ENCODE measurements at regions not wholly inside any gene's neighbourhood (a gene's known extent, or its start where the extent isn't known, plus 50 kb on each side); places are given as distances from the start of the nearest gene placed in this dataset.
A peak's percentile ranks its signal among the peaks of the same experiment; 100 is the strongest.

- Histone ChIP-seq H3K27ac (ENCODE audit: low read depth, low read length) (no peak overlapping the region), H3K4me3 (ENCODE audit: low read depth, low read length) (no peak overlapping the region), H3K27me3 (ENCODE audit: control insufficient read depth, insufficient read depth, low read length) (peaks cover 10% of the 10 kb centered on the region), H3K9me3 (ENCODE audit: control insufficient read depth, insufficient read depth, low read length) (no peaks in the 10 kb centered on the region; the same call in 1 of the 2 replicates)
- DNase-seq (ENCODE audit: low read depth, low spot score), result no peak
- TF ChIP-seq CTCF (IDR thresholded peaks at IDR 0.05; ENCODE audit: low read depth, low read length), result peak; percentile 10; the same call in 1 of the 2 replicates
- ChIA-PET POLR2A (no interaction called here), CTCF (interaction anchor here (3.9 kb wide), 1 partner anchor 22 kb away, joined by 14 read pairs; no protein-coding TSS in a partner anchor)
Observed at GRCh38 chr2:205903549-205904129, 182.3 kb downstream of the INO80D start.

GRCh38 chr2:205902900-205903237, 183.1 kb downstream of the INO80D start:
- no peak for TF ChIP-seq CTCF (IDR thresholded peaks at IDR 0.05; ENCODE audit: low read depth, low read length)
- no peaks in the 10 kb centered on the region; the same call in 1 of the 2 replicates for H3K9me3 ChIP-seq (ENCODE audit: control insufficient read depth, insufficient read depth, low read length)
- H3K27me3 ChIP-seq (ENCODE audit: control insufficient read depth, insufficient read depth, low read length), result peaks cover 8% of the 10 kb centered on the region
- ChIA-PET CTCF (interaction anchor here (3.9 kb wide), 1 partner anchor 23 kb away, joined by 14 read pairs; no protein-coding TSS in a partner anchor), POLR2A (no interaction called here)
- no peak overlapping the region for H3K4me3 ChIP-seq (ENCODE audit: low read depth, low read length)
- no peak overlapping the region for H3K27ac ChIP-seq (ENCODE audit: low read depth, low read length)
- DNase-seq (ENCODE audit: low read depth, low spot score), result no peak

- ChIA-PET CTCF (interaction anchor here (3.9 kb wide), 1 partner anchor 24 kb away, joined by 14 read pairs; no protein-coding TSS in a partner anchor), POLR2A (no interaction called here)
- Histone ChIP-seq H3K4me3 (ENCODE audit: low read depth, low read length) (no peak overlapping the region), H3K27me3 (ENCODE audit: control insufficient read depth, insufficient read depth, low read length) (peaks cover 4% of the 10 kb centered on the region), H3K27ac (ENCODE audit: low read depth, low read length) (no peak overlapping the region), H3K9me3 (ENCODE audit: control insufficient read depth, insufficient read depth, low read length) (no peaks in the 10 kb centered on the region)
- TF ChIP-seq CTCF (IDR thresholded peaks at IDR 0.05; ENCODE audit: low read depth, low read length), result no peak
- no peak for DNase-seq (ENCODE audit: low read depth, low spot score)
Observed at GRCh38 chr2:205902041-205902899, 183.7 kb downstream of the INO80D start.

- CTCF ChIA-PET, result interaction anchor here (3.9 kb wide), 1 partner anchor 24 kb away, joined by 14 read pairs; no protein-coding TSS in a partner anchor
Observed at GRCh38 chr2:205901491-205901890, 184.5 kb downstream of the INO80D start.

More at GRCh38 chr2:205901491-205901890, 184.5 kb downstream of the INO80D start:
- DNase-seq (ENCODE audit: low read depth, low spot score), result no peak
- no peak for TF ChIP-seq CTCF (IDR thresholded peaks at IDR 0.05; ENCODE audit: low read depth, low read length)
- no peak overlapping the region for H3K27ac ChIP-seq (ENCODE audit: low read depth, low read length)
- H3K27me3 ChIP-seq (ENCODE audit: control insufficient read depth, insufficient read depth, low read length), result peaks cover 5% of the 10 kb centered on the region
- H3K9me3 ChIP-seq (ENCODE audit: control insufficient read depth, insufficient read depth, low read length), result no peaks in the 10 kb centered on the region
- POLR2A ChIA-PET, result no interaction called here
- no peak overlapping the region for H3K4me3 ChIP-seq (ENCODE audit: low read depth, low read length)
